ENCODE measurements at regions not wholly inside any gene's neighbourhood (a gene's known extent, or its start where the extent isn't known, plus 50 kb on each side); places are given as distances from the start of the nearest gene placed in this dataset.

DNA sequence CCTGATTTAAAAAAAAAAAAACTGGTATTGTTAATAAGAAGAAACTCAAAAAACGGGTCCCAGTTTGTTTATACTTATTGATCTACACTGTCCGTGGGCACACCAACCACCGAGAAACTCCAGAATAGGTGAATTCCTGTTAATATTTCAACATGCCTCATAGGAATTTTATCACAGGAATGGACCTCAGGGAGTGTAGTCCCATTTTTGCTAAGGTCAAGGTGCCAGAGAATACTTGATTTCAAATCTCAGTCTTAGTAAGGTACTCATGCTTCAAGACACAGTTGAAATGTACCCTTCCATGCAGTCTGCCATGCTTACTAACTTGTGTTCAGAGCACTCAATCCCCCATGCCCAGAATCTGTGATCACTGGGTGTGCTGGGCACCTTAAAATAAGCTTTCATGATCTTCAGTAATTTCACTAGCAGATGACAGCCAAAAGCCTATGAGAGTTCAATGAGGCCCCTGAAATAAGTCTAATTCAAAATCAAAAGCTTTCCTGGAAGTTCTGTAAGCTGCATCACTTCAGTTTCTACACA lies 385.7 kb downstream of the TNS3 start (continued):
- TF ChIP-seq, protein P1, sequence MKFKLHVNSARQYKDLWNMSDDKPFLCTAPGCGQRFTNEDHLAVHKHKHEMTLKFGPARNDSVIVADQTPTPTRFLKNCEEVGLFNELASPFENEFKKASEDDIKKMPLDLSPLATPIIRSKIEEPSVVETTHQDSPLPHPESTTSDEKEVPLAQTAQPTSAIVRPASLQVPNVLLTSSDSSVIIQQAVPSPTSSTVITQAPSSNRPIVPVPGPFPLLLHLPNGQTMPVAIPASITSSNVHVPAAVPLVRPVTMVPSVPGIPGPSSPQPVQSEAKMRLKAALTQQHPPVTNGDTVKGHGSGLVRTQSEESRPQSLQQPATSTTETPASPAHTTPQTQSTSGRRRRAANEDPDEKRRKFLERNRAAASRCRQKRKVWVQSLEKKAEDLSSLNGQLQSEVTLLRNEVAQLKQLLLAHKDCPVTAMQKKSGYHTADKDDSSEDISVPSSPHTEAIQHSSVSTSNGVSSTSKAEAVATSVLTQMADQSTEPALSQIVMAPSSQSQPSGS (IDR thresholded peaks at IDR 0.05; ENCODE audit: low read length) = no peak
- no peak for TF ChIP-seq JUND (IDR thresholded peaks at IDR 0.05; ENCODE audit: low read length)

All from H1 (cell line).